ENCODE measurements at regions not wholly inside any gene's neighbourhood (a gene's known extent, or its start where the extent isn't known, plus 50 kb on each side); places are given as distances from the start of the nearest gene placed in this dataset.

- H3K27ac ChIP-seq (replicated peaks in 1 of 4) = no peak overlapping the region
- H3K27me3 ChIP-seq = no peaks in the 10 kb centered on the region
- TF ChIP-seq POLR2AphosphoS5 (IDR thresholded peaks at IDR 0.05) (no peak), CTCF (IDR thresholded peaks at IDR 0.05) (peak; percentile 52 to 88 (median 70)), POLR2A (IDR thresholded peaks at IDR 0.05; ENCODE audit: low read depth) (no peak), EP300 (IDR thresholded peaks at IDR 0.05) (no peak)
- DNase-seq (ENCODE audit: extremely low spot score) = no peak
- intact Hi-C loops (cut with DNase I) = no loop called here
- H3K36me3 ChIP-seq = no peaks in the 10 kb centered on the region
- 50% methylated on average over 7 of the region's 7 CpGs for WGBS
- H3K4me1 ChIP-seq = no peaks in the 10 kb centered on the region
- H3K4me3 ChIP-seq = no peak overlapping the region
- no peaks in the 10 kb centered on the region for H3K9me3 ChIP-seq
Observed at GRCh38 chr20:52379723-52380336, 188.3 kb upstream of the ZFP64 start.

GRCh38 chr20:52372169-52372568, 180.6 kb upstream of the ZFP64 start:
- intact Hi-C loops (cut with DNase I) = no loop called here
- H3K4me1 ChIP-seq = no peaks in the 10 kb centered on the region
- DNase-seq (ENCODE audit: extremely low spot score) = no peak
- WGBS = 81% methylated on average over 4 of the region's 4 CpGs
- H3K4me3 ChIP-seq = no peak overlapping the region
- no peak overlapping the region for H3K27ac ChIP-seq (replicated peaks in 1 of 4)
- H3K27me3 ChIP-seq = no peaks in the 10 kb centered on the region
- no peaks in the 10 kb centered on the region for H3K9me3 ChIP-seq
- TF ChIP-seq POLR2A (IDR thresholded peaks at IDR 0.05; ENCODE audit: low read depth) (no peak), CTCF (IDR thresholded peaks at IDR 0.05) (no peak), EP300 (IDR thresholded peaks at IDR 0.05) (no peak), POLR2AphosphoS5 (IDR thresholded peaks at IDR 0.05) (no peak)
- H3K36me3 ChIP-seq = no peaks in the 10 kb centered on the region

- DNase-seq (ENCODE audit: extremely low spot score) = peak; percentile 34
- Histone ChIP-seq H3K4me3 (no peak overlapping the region), H3K4me1 (no peaks in the 10 kb centered on the region), H3K27ac (replicated peaks in 1 of 4) (no peak overlapping the region), H3K36me3 (no peaks in the 10 kb centered on the region), H3K9me3 (no peaks in the 10 kb centered on the region), H3K27me3 (no peaks in the 10 kb centered on the region)
- 92% methylated on average over 7 of the region's 7 CpGs for WGBS
- TF ChIP-seq POLR2A (IDR thresholded peaks at IDR 0.05; ENCODE audit: low read depth) (no peak), POLR2AphosphoS5 (IDR thresholded peaks at IDR 0.05) (no peak), CTCF (IDR thresholded peaks at IDR 0.05) (no peak), EP300 (IDR thresholded peaks at IDR 0.05) (no peak)
- intact Hi-C loops (cut with DNase I) = no loop called here
Observed at GRCh38 chr20:52365688-52366087, 174.1 kb upstream of the ZFP64 start.

GRCh38 chr20:52364405-52364804, 172.8 kb upstream of the ZFP64 start:
- no peak overlapping the region for H3K27ac ChIP-seq (replicated peaks in 1 of 4)
- no peaks in the 10 kb centered on the region for H3K4me1 ChIP-seq
- no peak for TF ChIP-seq EP300 (IDR thresholded peaks at IDR 0.05)
- no peak for TF ChIP-seq POLR2A (IDR thresholded peaks at IDR 0.05; ENCODE audit: low read depth)
- TF ChIP-seq POLR2AphosphoS5 (IDR thresholded peaks at IDR 0.05) = no peak
- TF ChIP-seq CTCF (IDR thresholded peaks at IDR 0.05) = no peak
- peaks cover 0 to 5% (median 2%) of the 10 kb centered on the region in 4 donors for H3K27me3 ChIP-seq
- intact Hi-C loops (cut with DNase I) = no loop called here
- H3K36me3 ChIP-seq = no peaks in the 10 kb centered on the region
- 85% methylated on average over 1 of the region's 1 CpG for WGBS
- H3K9me3 ChIP-seq = no peaks in the 10 kb centered on the region
- DNase-seq (ENCODE audit: extremely low spot score) = no peak
- no peak overlapping the region for H3K4me3 ChIP-seq

- TF ChIP-seq EP300 (IDR thresholded peaks at IDR 0.05) (no peak), POLR2A (IDR thresholded peaks at IDR 0.05; ENCODE audit: low read depth) (no peak), CTCF (IDR thresholded peaks at IDR 0.05) (no peak), POLR2AphosphoS5 (IDR thresholded peaks at IDR 0.05) (no peak)
- no peaks in the 10 kb centered on the region for H3K36me3 ChIP-seq
- intact Hi-C loops (cut with DNase I) = no loop called here
- H3K4me3 ChIP-seq = no peak overlapping the region
- DNase-seq (ENCODE audit: extremely low spot score) = peak; percentile 78
- H3K4me1 ChIP-seq = no peaks in the 10 kb centered on the region
- H3K27me3 ChIP-seq = peaks cover 0 to 5% (median 2%) of the 10 kb centered on the region in 4 donors
- H3K27ac ChIP-seq (replicated peaks in 1 of 4) = no peak overlapping the region
- WGBS = 78% methylated on average over 3 of the region's 3 CpGs
- H3K9me3 ChIP-seq = peaks cover 0 to 2% (median 0%) of the 10 kb centered on the region in 4 donors
Observed at GRCh38 chr20:52361650-52362049, 170.1 kb upstream of the ZFP64 start.

Measured in esophagus muscularis mucosa (tissue), 4 donors.